BJ (cell line): ENCODE measurements at regions not wholly inside any gene's neighbourhood (a gene's known extent, or its start where the extent isn't known, plus 50 kb on each side); places are given as distances from the start of the nearest gene placed in this dataset.

Experiments used
- CTCF ChIA-PET: fragments of 350-600 bp; formaldehyde crosslinking; extraction: SDS; loops from one replicate; lab custom pipeline; 2021; ENCODE audit warnings: antibody characterized with exemption, inconsistent platforms; lab: Yijun Ruan, JAX
- POLR2A ChIA-PET: fragments of 300-600 bp; sonication (Branson Sonifier 250); formaldehyde crosslinking; extraction: SDS; loops from one replicate; lab custom pipeline; 2021; ENCODE audit warnings: antibody characterized with exemption; lab: Charles Lee
- DNase-seq: peaks from one replicate; pipeline ENCODE4 v3.0.0-alpha.2; 2011; ENCODE audit warnings: low read depth
- H3K27me3 ChIP-seq: 2 replicates; pipeline ENCODE4 v1.6.0; 2011; ENCODE audit warnings: low read length; ENCODE audit not compliant: control insufficient read depth, insufficient read depth
- H3K36me3 ChIP-seq: 2 replicates; pipeline ENCODE4 v1.5.1; 2011; ENCODE audit warnings: low read length; ENCODE audit not compliant: control insufficient read depth, insufficient read depth
- H3K4me3 ChIP-seq: 2 replicates; pipeline ENCODE4 v1.5.1; 2011; ENCODE audit warnings: low read depth, mild to moderate bottlenecking, control low read depth, low read length
- TF ChIP-seq, protein P1 (sequence below): IDR thresholded peaks from 2 replicates; pipeline ENCODE4 v1.5.1; 2011; ENCODE audit warnings: low read depth, mild to moderate bottlenecking, control low read depth, inconsistent platforms, low read length, moderate library complexity; ENCODE audit not compliant: insufficient read depth

DNA sequence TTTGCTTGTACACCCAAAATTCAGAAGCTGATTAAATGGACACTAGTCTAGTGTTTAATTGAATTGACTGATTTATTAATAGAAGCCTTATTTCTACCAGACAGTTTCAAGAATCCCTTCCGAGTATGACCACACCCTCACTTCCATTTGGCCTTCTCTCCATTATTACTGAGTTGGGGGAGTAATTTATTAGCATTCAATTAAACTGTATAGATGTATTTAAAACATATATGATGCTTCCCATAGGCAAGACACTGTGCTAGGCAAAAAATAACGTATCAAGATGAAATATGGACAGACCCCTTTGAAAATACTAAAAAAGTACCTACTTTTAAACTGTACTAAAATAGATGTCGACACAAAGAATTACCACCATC lies 112.9 kb upstream of the PHACTR1 start:
- POLR2A ChIA-PET, result interaction anchor here (0.5 kb wide), 1 partner anchor 1794 kb away, joined by 3 read pairs; no protein-coding TSS in a partner anchor
- TF ChIP-seq, protein P1, sequence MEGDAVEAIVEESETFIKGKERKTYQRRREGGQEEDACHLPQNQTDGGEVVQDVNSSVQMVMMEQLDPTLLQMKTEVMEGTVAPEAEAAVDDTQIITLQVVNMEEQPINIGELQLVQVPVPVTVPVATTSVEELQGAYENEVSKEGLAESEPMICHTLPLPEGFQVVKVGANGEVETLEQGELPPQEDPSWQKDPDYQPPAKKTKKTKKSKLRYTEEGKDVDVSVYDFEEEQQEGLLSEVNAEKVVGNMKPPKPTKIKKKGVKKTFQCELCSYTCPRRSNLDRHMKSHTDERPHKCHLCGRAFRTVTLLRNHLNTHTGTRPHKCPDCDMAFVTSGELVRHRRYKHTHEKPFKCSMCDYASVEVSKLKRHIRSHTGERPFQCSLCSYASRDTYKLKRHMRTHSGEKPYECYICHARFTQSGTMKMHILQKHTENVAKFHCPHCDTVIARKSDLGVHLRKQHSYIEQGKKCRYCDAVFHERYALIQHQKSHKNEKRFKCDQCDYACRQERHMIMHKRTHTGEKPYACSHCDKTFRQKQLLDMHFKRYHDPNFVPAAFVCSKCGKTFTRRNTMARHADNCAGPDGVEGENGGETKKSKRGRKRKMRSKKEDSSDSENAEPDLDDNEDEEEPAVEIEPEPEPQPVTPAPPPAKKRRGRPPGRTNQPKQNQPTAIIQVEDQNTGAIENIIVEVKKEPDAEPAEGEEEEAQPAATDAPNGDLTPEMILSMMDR, result no peak
- CTCF ChIA-PET, result interaction anchor here (0.7 to 11.6 kb wide), 20 partner anchors 10 to 1017 kb away, joined by 3 to 212 read pairs (median 4); partner anchors contain the start of gene EDN1
- DNase-seq, result no peak
- Histone ChIP-seq H3K36me3 (no peaks in the 10 kb centered on the region), H3K4me3 (no peak overlapping the region), H3K27me3 (no peaks in the 10 kb centered on the region)

DNA sequence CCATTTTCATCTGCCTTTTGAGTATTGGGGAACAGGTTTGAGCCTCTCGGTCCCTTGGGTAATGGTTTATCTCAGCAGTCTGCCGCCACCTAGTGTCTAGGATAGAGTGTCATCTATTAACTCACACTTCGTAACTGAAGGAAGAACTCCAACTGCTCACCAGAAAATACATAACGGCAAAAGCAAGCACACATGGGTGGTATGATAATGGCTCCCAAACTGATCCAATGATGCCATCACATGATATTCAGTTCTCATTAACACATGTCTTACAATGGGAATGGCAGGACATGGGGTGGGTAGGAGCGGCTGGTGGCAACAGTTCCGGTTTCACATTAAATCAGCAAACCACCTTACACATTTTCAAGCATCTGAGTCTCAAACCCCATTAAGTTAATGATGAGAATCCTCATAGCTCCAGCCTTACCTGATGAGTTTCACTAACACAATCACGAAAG lies 110.7 kb upstream of the PHACTR1 start:
- CTCF ChIA-PET, result interaction anchor here (0.6 to 11.6 kb wide), 27 partner anchors 11 to 1021 kb away, joined by 3 to 212 read pairs (median 4); partner anchors contain the start of gene EDN1

DNA sequence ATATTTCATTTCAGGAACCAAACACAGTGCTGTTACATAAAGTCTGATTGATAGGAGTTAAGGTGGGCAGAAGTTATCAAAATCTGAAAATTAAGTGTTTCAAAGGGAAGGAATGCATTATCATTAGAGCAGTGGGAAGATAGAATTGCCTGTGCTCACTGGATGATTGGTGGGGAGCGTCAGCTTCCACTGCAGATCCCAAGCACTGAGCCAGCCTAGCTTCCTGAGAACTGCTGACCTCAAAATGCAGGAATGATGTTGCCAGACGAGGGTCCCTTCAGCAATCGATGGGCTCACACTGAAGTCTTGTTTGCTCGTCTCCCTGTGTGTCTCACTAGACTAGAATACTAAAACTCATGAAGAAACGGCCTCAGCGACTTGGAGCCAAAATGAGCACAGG lies 110.0 kb upstream of the PHACTR1 start:
- Histone ChIP-seq H3K27me3 (no peaks in the 10 kb centered on the region), H3K36me3 (no peaks in the 10 kb centered on the region), H3K4me3 (no peak overlapping the region)
- CTCF ChIA-PET, result interaction anchor here (0.6 to 11.6 kb wide), 19 partner anchors 12 to 1017 kb away, joined by 3 to 212 read pairs (median 4); partner anchors contain the start of gene EDN1
- POLR2A ChIA-PET, result interaction anchor here (0.5 kb wide), 1 partner anchor 317 kb away, joined by 3 read pairs; the partner anchor contains the start of gene EDN1
- TF ChIP-seq, protein P1, result no peak
- DNase-seq, result no peak

More for the DNA sequence above, 110.7 kb upstream of the PHACTR1 start:
- Histone ChIP-seq H3K4me3 (no peak overlapping the region), H3K27me3 (no peaks in the 10 kb centered on the region), H3K36me3 (no peaks in the 10 kb centered on the region)
- TF ChIP-seq, protein P1, result peak; percentile 82
- POLR2A ChIA-PET, result no interaction called here
- no peak for DNase-seq

DNA sequence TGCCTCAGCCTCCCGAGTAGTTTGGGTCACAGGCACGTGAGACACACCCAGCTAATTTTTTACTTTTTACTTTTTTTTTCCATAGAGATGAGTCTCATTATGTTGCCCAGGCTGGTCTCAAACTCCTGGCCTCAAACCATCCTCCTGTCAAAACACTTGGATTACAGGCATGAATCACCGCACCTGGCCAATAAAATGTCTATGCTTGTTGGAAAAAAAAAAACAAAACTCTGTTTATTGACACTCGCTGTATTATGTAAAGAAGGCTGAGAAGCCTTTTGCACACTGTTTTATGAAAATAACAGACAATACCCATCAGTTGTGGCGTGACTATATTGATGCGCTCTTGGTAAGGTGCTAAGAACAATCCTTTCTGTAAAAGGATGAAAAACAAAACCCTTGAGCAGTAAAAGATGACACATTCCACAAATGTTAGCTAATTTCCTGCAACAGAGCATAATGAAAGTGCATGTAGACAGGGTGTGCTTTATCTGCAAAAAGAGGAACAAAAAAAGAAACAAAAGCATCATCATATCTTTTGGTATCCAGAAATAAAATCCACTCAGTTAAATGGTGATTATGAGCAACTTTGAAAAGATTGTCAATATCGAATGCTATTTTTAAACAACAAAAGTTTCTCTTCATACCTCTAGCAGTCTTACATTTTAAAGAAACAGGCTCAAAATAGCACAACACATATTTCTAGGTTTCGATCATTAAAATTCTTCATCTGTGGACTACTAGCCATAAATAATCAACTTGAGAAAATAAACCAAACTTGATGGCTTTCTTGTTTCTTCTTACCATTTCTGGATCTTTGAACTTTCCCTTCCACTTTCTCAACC lies 108.3 kb upstream of the PHACTR1 start:
- Histone ChIP-seq H3K4me3 (peak overlapping the region; percentile 12; the same call in 1 of the 2 replicates), H3K36me3 (no peaks in the 10 kb centered on the region), H3K27me3 (no peaks in the 10 kb centered on the region)
- peak; percentile 37 for DNase-seq
- TF ChIP-seq, protein P1, result no peak
- ChIA-PET POLR2A (interaction anchor here (0.6 kb wide), 1 partner anchor 482 kb away, joined by 9 read pairs; no protein-coding TSS in a partner anchor), CTCF (interaction anchor here (0.7 to 11.6 kb wide), 9 partner anchors 8 to 952 kb away, joined by 3 to 212 read pairs (median 3); partner anchors contain the start of gene EDN1)

DNA sequence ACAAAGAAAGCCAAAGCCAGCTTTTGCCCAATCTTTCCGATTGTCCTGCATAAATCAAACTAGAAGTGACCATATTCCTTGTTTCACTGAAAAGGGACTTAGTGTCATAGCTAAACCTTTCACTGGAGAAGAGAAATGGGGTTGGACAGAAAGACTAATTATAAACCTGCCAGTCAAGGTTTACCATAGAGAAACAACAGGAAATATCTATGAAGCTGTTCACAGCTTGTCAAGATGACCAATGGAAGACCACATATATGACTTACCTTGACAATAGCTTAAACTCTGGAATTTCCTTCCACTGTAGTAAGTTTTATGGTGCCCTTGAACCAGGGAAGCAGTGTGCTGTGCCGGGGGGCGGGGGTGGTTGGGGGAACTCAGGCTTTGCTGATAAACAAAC lies 107.7 kb upstream of the PHACTR1 start:
- ChIA-PET CTCF (interaction anchor here (0.7 to 11.6 kb wide), 5 partner anchors 20 to 953 kb away, joined by 3 to 212 read pairs (median 4); partner anchors contain the start of gene EDN1), POLR2A (interaction anchor here (0.6 kb wide), 1 partner anchor 63 kb away, joined by 3 read pairs; no protein-coding TSS in a partner anchor)
- Histone ChIP-seq H3K4me3 (peak overlapping the region; percentile 12; the same call in 1 of the 2 replicates), H3K36me3 (no peaks in the 10 kb centered on the region), H3K27me3 (no peaks in the 10 kb centered on the region)
- no peak for DNase-seq
- TF ChIP-seq, protein P1, result no peak
